IMR-90 (cell line): ENCODE measurements at regions not wholly inside any gene's neighbourhood (a gene's known extent, or its start where the extent isn't known, plus 50 kb on each side); places are given as distances from the start of the nearest gene placed in this dataset.
A peak's percentile ranks its signal among the peaks of the same experiment; 100 is the strongest.

Source experiments
- ATAC-seq: fragments of 200-7000 bp; cut with Tn5 transposase; 2 replicates; pipeline ENCODE4 v1.9.1; 2020; ENCODE audit warnings: low read depth, mild to moderate bottlenecking, moderate library complexity
- BruUV-seq: library from RNA; stranded (reverse); fragments of 400-500 nt; replicated peaks from 2 replicates; lab custom pipeline; 2021; lab: Mats Ljungman, UMichigan
- CTCF ChIA-PET: fragments of 300-600 bp; formaldehyde crosslinking; extraction: SDS; loops from one replicate; lab custom pipeline; 2021; ENCODE audit warnings: antibody characterized with exemption; lab: Yijun Ruan, JAX
- POLR2A ChIA-PET: fragments of 300-600 bp; sonication (Branson Sonifier 250); formaldehyde crosslinking; loops from one replicate; lab custom pipeline; 2022; ENCODE audit warnings: antibody characterized with exemption; ENCODE audit not compliant: unreplicated experiment; lab: Charles Lee
- DNase-seq: peaks from one replicate; pipeline ENCODE4 v3.0.0; 2013
- H2AFZ ChIP-seq: replicated peaks from 2 replicates; pipeline ENCODE3; 2013; ENCODE audit warnings: low read length, mild to moderate bottlenecking; ENCODE audit not compliant: poor library complexity
- H2AK5ac ChIP-seq: 2 replicates; pipeline ENCODE4 v1.6.1; 2013; ENCODE audit warnings: low read depth, low read length, inconsistent platforms
- H2AK9ac ChIP-seq: replicated peaks from 2 replicates; pipeline ENCODE3; 2013; ENCODE audit warnings: mild to moderate bottlenecking, low read depth, low read length, moderate library complexity; ENCODE audit not compliant: poor library complexity
- H2BK120ac ChIP-seq: 2 replicates; pipeline ENCODE4 v1.6.1; 2013; ENCODE audit warnings: low read depth, low read length, inconsistent platforms
- H2BK15ac ChIP-seq: 3 replicates; pipeline ENCODE4 v1.6.1; 2013; ENCODE audit warnings: low read depth, low read length, inconsistent platforms
- H2BK20ac ChIP-seq: 2 replicates; pipeline ENCODE4 v1.6.1; 2013; ENCODE audit warnings: low read depth, mild to moderate bottlenecking, inconsistent platforms, low read length, moderate library complexity
- H2BK5ac ChIP-seq: 2 replicates; pipeline ENCODE4 v1.6.1; 2013; ENCODE audit warnings: mild to moderate bottlenecking, low read depth, low read length, inconsistent platforms; ENCODE audit not compliant: poor library complexity, severe bottlenecking
- H3K14ac ChIP-seq: replicated peaks from 2 replicates; pipeline ENCODE4 v1.6.1; 2013; ENCODE audit warnings: low read depth, low read length, inconsistent platforms
- H3K18ac ChIP-seq: 2 replicates; pipeline ENCODE4 v1.6.1; 2013; ENCODE audit warnings: low read depth, low read length, control low read depth
- H3K23ac ChIP-seq: 2 replicates; pipeline ENCODE4 v1.6.1; 2013; ENCODE audit warnings: low read depth, low read length, inconsistent platforms
- H3K27ac ChIP-seq: 2 replicates; pipeline ENCODE4 v1.5.1; 2013; ENCODE audit warnings: mild to moderate bottlenecking, control low read depth, low read length; ENCODE audit not compliant: insufficient read depth
- H3K27me3 ChIP-seq: 2 replicates; pipeline ENCODE4 v1.6.1; 2013; ENCODE audit warnings: low read length; ENCODE audit not compliant: control insufficient read depth, insufficient read depth
- H3K36me3 ChIP-seq: 2 replicates; pipeline ENCODE4 v1.6.1; 2013; ENCODE audit warnings: low read length, mixed read lengths; ENCODE audit not compliant: control insufficient read depth, insufficient read depth
- H3K4ac ChIP-seq: 2 replicates; pipeline ENCODE4 v1.6.1; 2013; ENCODE audit warnings: low read depth, low read length, inconsistent platforms
- H3K4me1 ChIP-seq: 2 replicates; pipeline ENCODE4 v1.6.1; 2013; ENCODE audit warnings: low read length, mixed read lengths; ENCODE audit not compliant: control insufficient read depth, insufficient read depth
- H3K4me2 ChIP-seq: 2 replicates; pipeline ENCODE4 v1.6.1; 2013; ENCODE audit warnings: low read depth, mild to moderate bottlenecking, control low read depth, low read length, moderate library complexity
- H3K4me3 ChIP-seq: 2 replicates; pipeline ENCODE4 v1.5.1; 2013; ENCODE audit warnings: low read depth, mild to moderate bottlenecking, control low read depth, low read length, moderate library complexity; ENCODE audit not compliant: insufficient read depth
- H3K56ac ChIP-seq: 2 replicates; pipeline ENCODE4 v1.6.1; 2013; ENCODE audit warnings: low read length, inconsistent platforms; ENCODE audit not compliant: insufficient read depth; ENCODE audit errors: extremely low read depth
- H3K79me1 ChIP-seq, 2 experiments: 2 replicates each; pipeline ENCODE4 v1.6.1; 2013; ENCODE audit warnings: low read length in 2 of 2, inconsistent platforms in 1 of 2, low read depth in 1 of 2
- H3K9ac ChIP-seq: 2 replicates; pipeline ENCODE4 v1.6.1; 2013; ENCODE audit warnings: low read depth, low read length, control low read depth
- H3K9me1 ChIP-seq: 2 replicates; pipeline ENCODE4 v1.6.1; 2013; ENCODE audit warnings: low read length, inconsistent platforms; ENCODE audit not compliant: insufficient read depth
- H3K9me3 ChIP-seq: 2 replicates; pipeline ENCODE4 v1.6.1; 2013; ENCODE audit warnings: low read length; ENCODE audit not compliant: control insufficient read depth, insufficient read depth
- H4K20me1 ChIP-seq: 2 replicates; pipeline ENCODE4 v1.6.1; 2013; ENCODE audit warnings: low read length, inconsistent platforms; ENCODE audit not compliant: insufficient read depth
- H4K5ac ChIP-seq: 2 replicates; pipeline ENCODE4 v1.6.1; 2013; ENCODE audit warnings: mild to moderate bottlenecking, low read depth, low read length, control low read depth
- H4K8ac ChIP-seq, 2 experiments: 2 replicates each; pipeline ENCODE4 v1.6.1; 2013; ENCODE audit warnings: low read depth in 2 of 2, low read length in 2 of 2, control low read depth in 1 of 2, inconsistent platforms in 1 of 2
- H4K91ac ChIP-seq: 2 replicates; pipeline ENCODE4 v1.6.1; 2013; ENCODE audit warnings: low read depth, low read length, inconsistent platforms; ENCODE audit not compliant: insufficient read depth
- CEBPB ChIP-seq: IDR thresholded peaks from 2 replicates; pipeline ENCODE4 v1.6.1; 2012; ENCODE audit warnings: low read depth, low read length, improper control_type of control experiment
- CHD1 ChIP-seq: IDR thresholded peaks from 2 replicates; pipeline ENCODE4 v1.6.1; 2012; ENCODE audit warnings: low read depth, low read length, improper control_type of control experiment
- NFE2L2 ChIP-seq: fragments of 150-350 bp; IDR thresholded peaks from 2 replicates; pipeline ENCODE4 v1.6.1; 2016; ENCODE audit warnings: low read depth, mild to moderate bottlenecking, low read length
- POLR2A ChIP-seq: IDR thresholded peaks from 2 replicates; pipeline ENCODE4 v1.6.1; 2012; ENCODE audit warnings: mild to moderate bottlenecking, low read depth, low read length
- RAD21 ChIP-seq: IDR thresholded peaks from 2 replicates; pipeline ENCODE4 v1.6.1; 2012; ENCODE audit warnings: low read length, improper control_type of control experiment
- RFX5 ChIP-seq: IDR thresholded peaks from 2 replicates; pipeline ENCODE4 v1.8.0; 2012; ENCODE audit warnings: low read depth, mild to moderate bottlenecking, low read length, moderate library complexity
- SMC3 ChIP-seq: fragments of 150-350 bp; IDR thresholded peaks from 2 replicates; pipeline ENCODE4 v1.6.1; 2016; ENCODE audit warnings: low read depth, mild to moderate bottlenecking, antibody characterized with exemption, low read length, moderate library complexity
- WGBS, 2 experiments: methylation state at CpG; one replicate each; pipeline versions ENCODE4 v1.1.5 to v1.1.7; 2013; ENCODE audit warnings: missing lambda C conversion rate in 2 of 2; ENCODE audit not compliant: insufficient read length in 1 of 2; ENCODE audit errors: extremely low coverage in 2 of 2; 5-methylcytosine and 5-hydroxymethylcytosine counted together
- dilution Hi-C: fragments of 300-500 bp; cut with HindIII; formaldehyde crosslinking; loops from one replicate; pipeline ENCODE4 v1.14.3; 2018; ENCODE audit warnings: low sequenced_read_pairs; ENCODE audit not compliant: unreplicated experiment
- in situ Hi-C: fragments of 300-500 bp; cut with MboI; formaldehyde crosslinking; loops from 3 replicates; pipeline ENCODE4 v1.14.3; 2019; ENCODE audit warnings: low sequenced_read_pairs, inconsistent platforms, mixed read lengths
- intact Hi-C: fragments of 100-400 bp; cut with micrococcal nuclease; formaldehyde crosslinking; loops from 2 replicates; pipeline ENCODE4 v1.10.0; 2022
- TF ChIP-seq, protein P1 (sequence below): fragments of 150-350 bp; IDR thresholded peaks from 2 replicates; pipeline ENCODE4 v1.6.1; 2017; ENCODE audit warnings: mild to moderate bottlenecking, antibody characterized with exemption, low read length, low read depth

GRCh38 chr5:33370466-33370859 is 70.3 kb upstream of the TARS1 start:
- TF ChIP-seq POLR2A (no peak), RAD21 (no peak), RFX5 (no peak), CEBPB (no peak), CHD1 (no peak), NFE2L2 (no peak), SMC3 (no peak)
- TF ChIP-seq, protein P1, sequence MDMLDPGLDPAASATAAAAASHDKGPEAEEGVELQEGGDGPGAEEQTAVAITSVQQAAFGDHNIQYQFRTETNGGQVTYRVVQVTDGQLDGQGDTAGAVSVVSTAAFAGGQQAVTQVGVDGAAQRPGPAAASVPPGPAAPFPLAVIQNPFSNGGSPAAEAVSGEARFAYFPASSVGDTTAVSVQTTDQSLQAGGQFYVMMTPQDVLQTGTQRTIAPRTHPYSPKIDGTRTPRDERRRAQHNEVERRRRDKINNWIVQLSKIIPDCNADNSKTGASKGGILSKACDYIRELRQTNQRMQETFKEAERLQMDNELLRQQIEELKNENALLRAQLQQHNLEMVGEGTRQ: no peak
- Histone ChIP-seq H3K56ac (no peak overlapping the region), H3K9me1 (peaks cover 3% of the 10 kb centered on the region; the same call in 1 of the 2 replicates), H3K4me1 (peaks cover 14% of the 10 kb centered on the region), H2AFZ (peak overlapping the region; percentile 90), H3K4me3 (no peak overlapping the region), H3K9me3 (no peaks in the 10 kb centered on the region), H2AK5ac (peak overlapping the region; percentile 68), H3K4me2 (peak overlapping the region; percentile 18; the same call in 1 of the 2 replicates), H2BK15ac (peak overlapping the region; percentile 41), H4K91ac (peak overlapping the region; percentile 51; the same call in 1 of the 2 replicates), H4K5ac (peak overlapping the region; percentile 78), H3K79me1 (no peaks in the 10 kb centered on the region), H2BK120ac (peak overlapping the region; percentile 71), H2BK20ac (peak overlapping the region; percentile 91), H3K14ac (peak overlapping the region; percentile 23), H3K36me3 (no peaks in the 10 kb centered on the region), H3K27ac (peak overlapping the region; percentile 52), H3K9ac (no peak overlapping the region), H3K4ac (peak overlapping the region; percentile 44), H3K27me3 (no peaks in the 10 kb centered on the region), H4K8ac (peak overlapping the region; percentile 7 to 83; a peak in 3 of 4 replicates), H3K18ac (peak overlapping the region; percentile 89), H3K23ac (peak overlapping the region; percentile 20; the same call in 1 of the 2 replicates), H2AK9ac (peak overlapping the region; percentile 57), H2BK5ac (peak overlapping the region; percentile 97), H4K20me1 (no peaks in the 10 kb centered on the region)
- POLR2A ChIA-PET: interaction anchor here (0.7 kb wide), 1 partner anchor 59 kb away, joined by 3 read pairs; no protein-coding TSS in a partner anchor
- in situ Hi-C loops (no loop called here), dilution Hi-C loops (no loop called here), intact Hi-C loops (loop anchor here (5.0 kb wide), 1 partner anchor 658 kb away; the partner anchor contains the start of gene NPR3)
- no peak for ATAC-seq
- CTCF ChIA-PET: no interaction called here
- no peak for DNase-seq
- WGBS, 2 experiments: 100% methylated on average over 1 of the region's 2 CpGs; no CpG with 5 or more reads in 1 of the 2 experiments
- no TSS peak for BruUV-seq
